Glomerular endothelial cell (primary cell): ENCODE measurements at regions not wholly inside any gene's neighbourhood (a gene's known extent, or its start where the extent isn't known, plus 50 kb on each side); places are given as distances from the start of the nearest gene placed in this dataset.
"Not testable (repeated sequence)": the region's sequence is repeated elsewhere in the genome, so short reads cannot be mapped to it uniquely, and the experiment has no call there.

ENCODE experiments used
- DNase-seq: peaks from one replicate; pipeline ENCODE4 v3.0.0-alpha.2; 2011; ENCODE audit warnings: low read depth, low spot score; ENCODE audit errors: extremely low read depth

DNA sequence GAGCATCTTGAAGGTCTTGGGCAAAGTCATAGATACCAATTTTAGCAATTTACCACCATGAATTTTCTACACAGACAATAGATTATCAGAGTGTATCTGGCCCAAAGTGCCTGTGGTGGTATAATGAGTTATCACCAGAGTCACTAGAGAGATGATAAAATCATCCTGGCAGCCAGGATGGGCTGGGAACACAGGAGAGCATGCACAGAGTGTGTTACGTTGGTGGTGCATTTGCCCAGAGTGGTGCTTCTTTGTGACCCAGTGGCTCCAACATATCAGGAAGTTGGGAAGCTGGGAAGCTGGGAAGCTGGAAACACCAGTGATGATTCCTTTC is 236.7 kb upstream of the PROX1 start:
- no peak for DNase-seq

DNA sequence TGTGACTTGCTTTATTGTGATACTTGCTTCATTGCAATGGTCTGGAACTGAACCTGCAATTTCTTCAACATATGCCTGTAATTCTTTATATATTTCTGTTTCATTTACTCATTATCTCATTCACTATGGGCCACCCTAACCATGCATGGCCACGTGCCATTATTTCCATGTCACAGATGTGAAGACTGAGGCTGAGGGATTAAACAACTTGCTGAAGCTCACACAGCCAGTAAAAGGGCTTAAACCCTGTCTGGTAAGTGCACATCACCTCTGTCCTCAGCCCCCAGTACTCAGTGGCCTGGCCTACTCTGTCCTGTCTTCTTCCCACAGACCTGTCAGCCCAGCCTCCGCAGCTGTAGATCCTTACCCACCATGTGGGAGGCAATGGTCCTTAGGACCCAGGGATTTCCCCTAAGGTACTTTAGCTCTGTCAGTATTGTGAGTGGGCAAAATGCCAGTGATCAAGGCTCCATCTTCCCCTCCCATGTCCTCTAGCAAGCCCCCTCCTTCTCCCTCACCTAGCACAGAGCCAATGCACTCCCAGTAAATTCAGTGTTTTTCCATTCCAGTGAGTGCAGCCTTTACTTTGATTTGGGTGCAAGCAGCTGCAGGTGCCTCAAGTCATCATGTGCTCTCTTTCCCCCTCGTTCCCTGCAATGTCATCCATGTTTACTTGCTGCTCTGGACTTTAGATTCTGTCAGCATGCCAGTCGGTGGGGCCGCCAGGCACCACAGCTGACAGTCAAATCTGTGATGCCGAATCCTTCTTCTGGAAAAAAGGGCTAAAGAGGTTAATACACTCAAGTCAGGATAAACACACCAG is 228.2 kb upstream of the PROX1 start:
- no peak for DNase-seq

DNA sequence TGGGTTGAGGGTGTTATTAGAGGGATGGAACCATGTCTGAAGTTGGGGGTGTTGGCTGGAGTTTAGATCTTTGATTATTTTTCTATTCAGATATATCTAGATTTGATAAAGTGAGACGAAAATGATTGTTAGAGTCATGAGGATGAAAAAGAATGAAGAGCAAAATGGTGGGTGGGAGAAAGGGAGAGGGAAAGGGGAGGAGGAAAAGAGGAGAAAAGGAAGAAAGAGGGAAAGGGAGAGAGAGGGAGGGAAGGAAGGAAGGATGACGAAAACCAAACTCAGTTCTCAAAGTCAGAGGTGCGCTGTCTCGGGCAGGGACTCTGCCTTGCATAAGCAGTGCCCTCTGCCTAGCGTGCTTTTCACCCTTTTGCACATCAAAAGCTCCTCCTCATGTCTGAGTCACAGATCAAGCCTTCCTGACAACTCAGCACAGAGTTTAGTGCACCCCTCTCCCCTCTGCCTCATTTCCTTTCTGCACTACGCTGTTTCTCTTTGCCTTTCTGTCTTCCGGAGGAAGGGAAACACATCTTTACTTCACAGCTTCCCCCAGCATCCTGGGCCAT is 225.8 kb upstream of the PROX1 start:
- no peak for DNase-seq

DNA sequence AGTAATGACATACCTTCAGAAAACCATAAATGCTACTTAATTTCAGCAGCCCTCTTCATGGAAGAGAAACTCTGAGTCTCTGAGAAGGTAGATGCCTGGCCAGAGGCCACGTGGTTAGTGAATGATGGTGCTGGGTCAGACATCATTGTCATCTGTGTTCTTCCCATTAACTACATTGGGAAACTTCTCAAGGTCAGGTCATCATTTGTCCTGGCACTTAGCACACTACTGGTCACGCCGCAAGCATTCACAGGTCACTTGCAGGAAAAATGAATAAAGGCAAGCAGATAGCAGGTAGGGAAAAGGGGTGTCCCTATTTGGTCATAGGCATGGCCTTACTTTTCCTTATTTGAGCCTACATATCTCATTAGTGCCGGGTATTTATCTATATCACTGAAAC is 220.1 kb upstream of the PROX1 start:
- no peak for DNase-seq

DNA sequence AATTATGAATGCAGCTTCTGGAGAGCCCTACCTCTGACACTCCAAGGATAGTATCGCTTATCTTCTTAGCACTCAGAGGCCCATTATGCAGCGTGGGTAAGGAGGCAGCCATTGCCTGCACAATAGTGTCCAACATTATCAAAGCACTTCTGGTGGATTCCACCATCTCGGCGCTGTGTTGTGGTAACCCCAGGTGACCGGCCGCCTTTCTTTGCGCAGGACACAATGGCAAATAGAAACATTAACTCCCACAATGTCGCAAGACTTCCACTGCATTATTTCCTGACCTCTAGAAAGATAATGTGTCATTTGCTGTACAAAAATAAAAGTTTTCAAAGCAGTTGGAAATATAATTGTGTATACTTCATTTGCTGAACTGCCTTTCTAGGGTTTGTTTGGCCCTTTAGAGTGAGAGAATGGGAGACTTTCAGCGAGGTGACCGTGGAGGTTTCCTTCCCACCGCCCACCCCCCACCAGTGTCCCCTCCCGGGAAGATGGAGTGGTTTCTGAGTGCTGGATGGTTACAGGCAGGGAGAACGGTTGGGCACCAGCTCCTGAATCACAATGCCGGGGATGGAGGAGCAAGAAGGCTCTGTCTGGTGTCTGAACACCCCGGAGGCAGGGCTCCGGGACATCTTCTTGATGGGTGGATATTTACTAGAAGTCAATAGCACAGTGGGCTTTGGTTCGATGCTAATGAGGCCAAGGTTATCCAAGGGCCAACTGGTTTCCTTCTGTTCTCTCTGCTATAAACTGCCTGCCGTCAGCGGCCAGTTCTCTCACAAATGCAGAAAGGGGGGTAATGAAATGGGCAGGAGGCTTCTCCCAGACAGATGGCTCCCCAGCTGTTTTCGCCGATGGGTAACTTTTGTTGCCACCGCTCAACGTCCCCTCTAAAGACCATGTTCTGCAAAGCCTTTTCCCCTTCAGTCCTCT is 215.4 kb upstream of the PROX1 start:
- no peak for DNase-seq

DNA sequence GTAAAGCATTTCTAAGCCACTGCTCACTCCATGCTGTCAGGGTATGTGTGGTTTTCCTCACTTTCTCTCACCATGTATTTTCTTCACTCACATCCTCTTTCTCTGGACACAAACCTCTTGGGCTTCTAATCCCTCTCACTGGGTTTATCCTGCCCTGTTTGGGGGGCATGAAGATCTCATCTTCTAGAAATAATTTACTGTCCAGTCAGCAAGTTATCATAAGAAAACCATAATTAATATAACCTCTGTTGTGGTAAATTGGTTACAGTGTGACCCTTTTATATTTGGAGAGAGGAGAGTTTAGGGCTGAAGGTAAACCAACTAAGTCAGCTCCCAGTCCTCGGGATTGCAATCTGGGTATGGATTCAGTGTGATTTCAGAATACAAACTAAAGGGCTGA is 213.8 kb upstream of the PROX1 start:
- no peak for DNase-seq

DNA sequence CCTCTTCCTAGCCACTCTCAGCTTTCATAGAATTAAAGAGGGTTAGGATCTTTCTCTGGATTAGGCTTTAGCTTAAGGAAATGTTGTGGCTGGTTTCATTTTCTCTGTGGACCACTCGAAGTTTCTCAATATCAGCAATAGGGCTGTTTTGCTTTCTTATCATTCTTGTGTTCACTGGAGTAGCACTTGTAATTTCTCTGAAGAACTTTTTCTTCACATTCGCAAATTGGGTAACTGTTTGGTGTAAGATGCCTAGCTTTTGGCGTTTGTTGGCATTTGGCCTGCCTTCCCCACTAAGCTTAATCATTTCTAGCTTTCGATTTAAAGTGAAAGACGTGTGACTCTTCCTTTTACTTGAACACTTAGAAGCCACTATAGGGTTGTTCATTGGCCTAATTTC is 210.8 kb upstream of the PROX1 start:
- no peak for DNase-seq

DNA sequence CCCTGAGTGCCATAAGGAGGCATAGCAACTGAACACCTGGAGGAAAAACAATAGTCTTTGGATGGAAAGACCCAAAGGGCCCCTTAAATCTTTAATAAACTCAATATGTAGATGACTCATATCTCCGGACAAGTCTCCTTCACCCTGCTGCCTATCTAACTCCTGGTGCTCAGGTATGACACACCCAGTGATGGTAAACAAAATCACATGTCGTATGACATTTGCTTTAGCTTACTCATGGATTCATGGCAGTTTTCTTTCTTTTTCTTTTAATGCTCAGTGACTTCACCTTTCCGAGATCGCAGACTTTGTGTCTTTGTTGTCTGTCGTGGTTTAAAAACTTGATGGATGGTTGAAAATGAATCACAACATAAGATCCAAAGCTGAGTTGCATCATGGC is 208.5 kb upstream of the PROX1 start:
- DNase-seq: no peak

DNA sequence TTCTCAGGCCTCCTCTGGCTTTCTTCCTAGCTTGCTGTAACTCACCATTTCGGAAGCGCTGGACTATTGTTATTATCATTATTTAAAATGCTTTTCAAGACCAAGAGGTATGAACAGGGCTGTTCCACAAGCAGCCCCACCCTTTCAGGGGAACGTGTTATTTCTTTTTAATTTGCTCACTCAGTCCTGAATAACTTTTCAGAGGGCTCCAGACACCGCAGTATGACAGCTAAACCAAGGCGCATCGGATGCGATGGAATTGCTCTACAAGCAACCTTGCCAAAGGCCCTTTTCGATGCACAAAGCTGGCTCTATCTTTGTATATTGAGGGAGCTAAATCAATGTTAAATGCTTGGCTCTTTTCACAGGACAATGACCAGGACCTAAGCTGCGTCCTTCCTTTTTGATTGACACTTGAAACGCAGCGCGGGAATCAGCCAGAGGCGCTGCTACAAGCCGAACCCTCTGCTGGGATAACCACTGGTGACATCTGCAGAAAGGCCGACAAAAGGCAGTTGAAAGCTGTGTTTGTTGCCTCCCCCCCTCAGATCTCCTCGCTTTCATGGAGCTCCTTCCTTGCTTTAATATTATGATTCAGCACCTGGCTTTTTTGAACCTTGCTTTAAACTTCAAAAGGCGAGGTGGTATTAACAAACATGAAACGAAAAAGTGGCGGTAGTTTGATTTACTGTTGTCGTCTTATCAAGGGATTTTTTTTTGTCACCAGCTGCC is 204.7 kb upstream of the PROX1 start:
- no peak for DNase-seq

DNA sequence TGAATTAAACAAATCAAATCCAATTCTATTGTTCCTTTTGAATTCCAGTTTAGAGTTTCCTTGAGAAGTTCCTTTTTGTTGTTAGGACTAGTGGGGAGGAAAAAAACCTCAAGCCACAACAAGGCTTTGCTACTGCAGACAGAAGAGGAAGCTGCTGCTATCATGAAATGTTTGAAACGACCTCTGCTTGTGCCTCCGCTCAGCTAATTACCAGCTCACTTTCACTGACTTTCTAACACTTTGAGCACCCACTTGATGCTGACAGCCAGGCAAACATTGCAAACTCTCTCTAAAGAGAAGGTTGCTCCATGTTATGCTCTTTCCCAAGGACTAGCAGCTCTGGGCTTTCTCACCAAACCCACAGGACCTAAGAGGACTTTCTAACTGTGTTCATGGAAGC is 203.9 kb upstream of the PROX1 start:
- DNase-seq: no peak

DNA sequence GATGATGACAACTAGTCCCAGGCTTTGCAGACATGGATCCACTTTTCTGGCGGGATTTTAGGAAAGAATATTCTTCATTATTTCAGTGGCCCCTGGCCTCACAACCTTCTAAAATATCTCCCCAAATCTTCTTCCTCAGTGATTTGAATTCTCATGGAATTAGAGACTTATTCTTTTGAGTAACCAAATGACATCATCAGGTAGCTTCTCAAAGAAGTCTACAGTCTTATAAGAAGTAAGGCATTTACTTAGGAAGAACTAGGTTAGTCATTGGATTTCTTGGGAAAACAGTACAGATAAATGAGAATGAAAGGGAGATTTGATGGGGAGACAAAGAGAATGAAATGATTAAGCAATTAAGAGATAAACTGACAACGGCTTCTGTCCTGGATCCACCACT is 201.1 kb upstream of the PROX1 start:
- DNase-seq: no peak

DNA sequence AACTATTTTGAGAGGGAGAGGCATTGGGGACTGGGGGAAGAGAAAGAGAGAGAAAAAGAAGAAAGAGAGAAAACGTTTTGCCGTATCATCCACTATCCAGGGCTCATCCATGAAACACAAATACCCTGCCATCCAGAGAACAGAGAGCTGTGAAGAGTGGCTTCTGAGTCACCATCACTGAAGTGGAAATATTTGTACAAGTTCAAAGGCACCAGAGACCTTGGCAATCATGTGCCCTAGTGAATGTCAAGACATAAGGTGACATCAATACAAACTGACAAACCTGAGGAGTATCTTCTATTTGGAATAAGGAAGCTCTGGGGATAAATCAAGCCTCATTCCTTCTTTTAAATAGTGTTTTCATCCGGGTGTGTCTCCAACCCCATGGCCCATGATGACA is 197.2 kb upstream of the PROX1 start:
- no peak for DNase-seq

DNA sequence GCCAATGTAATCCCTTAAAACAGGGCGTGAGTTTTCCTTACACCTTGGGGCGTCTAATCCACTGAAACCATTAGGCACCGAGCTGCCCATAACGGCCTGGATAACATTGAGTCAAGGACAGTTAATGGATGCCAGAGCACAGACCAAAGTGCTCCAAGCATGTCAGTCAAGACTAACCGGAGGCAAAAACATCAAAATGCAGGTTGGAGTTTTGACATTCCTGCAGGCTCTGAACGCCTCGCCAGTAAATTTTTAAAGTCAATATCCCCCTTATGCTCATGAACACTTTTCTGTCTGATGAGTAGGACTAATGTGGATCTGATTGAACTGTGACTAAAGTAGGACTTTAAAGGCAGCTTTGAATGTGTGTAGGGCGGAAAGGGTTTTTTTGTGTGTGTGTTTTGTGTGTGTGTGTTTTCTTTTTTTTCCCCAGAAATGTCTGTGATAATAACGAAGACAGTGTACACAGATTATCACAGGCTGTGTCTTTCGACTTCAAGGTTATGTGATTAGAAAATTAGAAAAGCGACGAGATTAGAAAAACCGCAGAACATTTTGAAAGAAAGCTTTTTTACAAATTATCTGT is 194.2 kb upstream of the PROX1 start:
- DNase-seq: no peak

DNA sequence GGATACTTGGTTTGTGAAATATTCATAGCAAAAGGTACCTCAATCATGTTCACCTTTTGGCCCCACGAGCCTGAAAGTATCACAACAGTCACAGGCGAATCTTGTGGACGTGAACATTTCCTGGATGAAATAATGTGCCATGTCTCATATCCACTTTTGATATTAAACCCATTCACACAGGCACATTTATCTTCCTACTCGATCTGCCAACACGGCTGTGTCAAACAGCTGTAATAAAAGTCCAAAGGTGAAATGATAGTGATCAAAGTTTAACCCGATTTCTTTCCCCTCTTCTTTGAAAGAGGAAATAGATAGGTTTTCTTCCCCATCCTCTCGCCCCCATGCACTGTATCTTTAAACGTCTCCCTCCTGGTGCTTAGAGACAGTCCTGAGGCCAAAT is 191.2 kb upstream of the PROX1 start:
- DNase-seq: no peak

DNA sequence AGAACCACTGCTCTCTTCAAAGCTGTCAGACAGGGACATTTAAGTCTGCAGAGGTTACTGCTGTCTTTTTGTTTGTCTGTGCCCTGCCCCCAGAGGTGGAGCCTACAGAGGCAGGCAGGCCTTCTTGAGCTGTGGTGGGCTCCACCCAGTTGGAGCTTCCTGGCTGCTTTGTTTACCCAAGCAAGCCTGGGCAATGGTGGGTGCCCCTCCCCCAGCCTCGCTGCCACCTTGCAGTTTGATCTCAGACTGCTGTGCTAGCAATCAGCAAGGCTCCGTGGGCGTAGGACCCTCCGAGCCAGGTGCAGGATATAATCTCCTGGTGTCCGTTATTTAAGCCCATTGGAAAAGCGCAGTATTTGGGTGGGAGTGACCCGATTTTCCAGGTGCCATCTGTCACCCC is 179.5 kb upstream of the PROX1 start:
- not testable (repeated sequence) for DNase-seq

DNA sequence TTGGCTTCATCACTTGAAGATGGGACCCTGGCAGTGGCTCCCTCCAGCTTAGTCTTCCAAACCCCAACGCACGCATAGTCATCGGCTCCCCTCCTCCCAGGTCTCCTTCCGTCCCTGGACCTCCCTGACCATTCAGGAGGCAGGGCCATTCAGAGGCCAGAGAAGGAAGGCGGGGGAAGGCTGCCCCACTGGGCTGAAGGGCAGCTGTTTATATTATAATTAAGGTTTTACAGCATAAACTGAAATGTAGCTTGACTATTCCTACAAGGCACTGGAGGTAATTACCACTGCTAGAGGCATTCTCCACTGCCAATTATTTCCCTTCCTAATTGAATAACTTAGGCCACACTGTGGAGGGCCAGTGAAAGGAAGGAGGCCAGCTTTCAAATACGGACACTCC is 170.6 kb upstream of the PROX1 start:
- DNase-seq: no peak

DNA sequence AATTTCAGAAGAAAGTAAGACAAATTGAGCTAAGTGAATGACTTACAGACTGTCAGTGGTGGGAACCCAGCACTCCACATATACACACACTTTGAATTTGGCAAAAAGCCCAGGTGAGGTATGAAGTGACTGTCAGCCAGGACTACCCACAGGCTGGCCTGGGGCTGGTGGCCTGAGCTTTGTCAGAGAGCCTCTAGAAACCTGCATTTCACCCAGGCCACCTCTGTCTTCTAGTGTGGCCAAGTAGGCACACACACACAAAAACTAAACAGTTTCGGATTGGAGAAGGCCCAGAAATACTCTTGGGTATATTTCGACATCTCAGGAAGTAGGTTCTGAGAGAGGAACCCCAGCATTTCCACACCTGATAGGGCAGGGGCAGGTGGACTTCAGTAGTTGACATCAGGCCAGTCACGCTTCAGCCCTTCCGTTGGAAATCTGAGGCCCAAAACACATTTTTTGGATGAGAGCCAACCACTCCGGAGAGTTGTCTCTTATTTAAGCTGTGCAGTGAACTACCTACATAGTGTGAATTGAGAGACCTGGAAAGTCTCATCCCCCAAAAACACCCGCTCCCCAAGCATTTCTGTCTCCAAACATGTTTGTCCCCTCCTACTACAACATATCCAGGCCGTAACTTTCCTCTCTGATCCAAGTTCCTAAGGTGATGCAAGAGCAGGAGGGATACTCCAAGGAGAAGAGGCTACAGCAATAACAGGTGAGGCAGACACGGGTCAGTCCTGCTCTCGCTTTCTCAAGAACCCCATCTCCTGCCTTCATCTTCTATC is 167.2 kb upstream of the PROX1 start:
- no peak for DNase-seq

DNA sequence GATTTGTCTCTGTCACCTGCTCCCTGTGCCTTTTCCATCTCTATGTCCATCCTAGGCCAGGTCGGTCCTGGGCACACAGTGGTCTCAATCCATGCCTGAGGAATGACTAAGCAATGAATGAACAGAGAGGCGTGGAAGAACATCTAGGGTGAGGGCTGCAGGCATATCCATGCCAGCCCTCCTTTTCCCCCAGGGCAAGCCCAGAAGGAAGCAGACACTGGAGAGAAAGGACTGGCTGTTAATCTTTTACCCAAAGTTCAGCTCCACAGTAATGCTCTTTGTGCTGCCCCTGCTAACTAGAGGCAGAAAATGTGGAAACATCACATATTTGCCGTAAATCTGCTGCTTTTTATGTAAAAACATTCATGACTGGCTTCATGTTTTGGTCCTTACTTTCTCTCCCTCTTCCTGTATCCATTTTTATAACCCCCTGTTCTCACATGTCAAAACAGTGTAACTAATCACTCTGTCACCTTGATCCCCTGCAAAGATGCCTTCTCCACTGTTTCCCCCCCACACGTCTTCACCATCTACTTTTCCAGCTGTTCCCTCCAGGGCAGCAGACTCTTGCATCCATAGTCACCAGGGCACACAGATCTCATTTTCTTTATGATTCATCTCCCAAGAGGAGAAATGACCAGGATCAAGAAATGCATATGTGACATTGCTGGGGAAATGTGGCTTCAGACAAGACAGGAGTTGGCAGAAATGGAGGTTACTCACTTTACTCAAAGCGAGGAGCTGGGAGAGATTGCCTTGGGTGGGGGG is 166.4 kb upstream of the PROX1 start:
- DNase-seq: no peak

DNA sequence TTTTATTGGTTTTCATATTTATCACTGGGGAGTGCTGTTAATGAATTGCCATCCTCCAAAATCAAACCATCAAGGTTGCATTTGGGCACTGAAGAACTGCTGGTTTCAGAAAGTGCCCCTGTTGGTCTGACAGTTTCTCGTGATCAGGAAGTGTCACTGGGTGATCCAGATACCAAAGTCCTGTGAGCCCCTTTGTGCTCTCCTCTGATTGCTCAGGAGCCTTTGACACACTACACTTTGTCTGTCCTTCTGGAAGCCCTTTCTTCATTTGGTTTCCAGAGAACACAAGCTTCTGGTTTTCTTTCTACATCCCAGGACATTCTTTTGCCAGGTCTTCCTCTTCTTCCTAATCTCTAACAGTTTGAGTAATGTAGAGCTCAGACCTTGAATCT is 165.8 kb upstream of the PROX1 start:
- DNase-seq: no peak
